ENCODE measurements at regions not wholly inside any gene's neighbourhood (a gene's known extent, or its start where the extent isn't known, plus 50 kb on each side); places are given as distances from the start of the nearest gene placed in this dataset.

GRCh38 chr10:10346390-10347150, 671.1 kb upstream of the CELF2 start:
- no peaks in the 10 kb centered on the region for H3K9me2 ChIP-seq (ENCODE audit: insufficient read depth)
- ChIA-PET RAD21 (ENCODE audit: low non-redundant PET in 1 of 2, low total read pairs in 2 of 2, uncharacterized antibody in 2 of 2, unreplicated experiment in 2 of 2) (no interaction called here), CTCF (no interaction called here), POLR2A (no interaction called here)
- H3K9ac ChIP-seq (ENCODE audit: low read length): no peak overlapping the region
- DNase-seq (ENCODE audit: low read depth, low spot score): no peak
- no peaks in the 10 kb centered on the region for H3K27me3 ChIP-seq (ENCODE audit: insufficient read depth, low read length)
- no peaks in the 10 kb centered on the region for H3K4me1 ChIP-seq (ENCODE audit: control insufficient read depth in 1 of 2, insufficient read depth in 2 of 2, low read length in 2 of 2)
- peaks cover 16 to 22% of the 10 kb centered on the region in 2 experiments; a peak in 2 of 4 replicates for H3K9me3 ChIP-seq (ENCODE audit: control insufficient read depth in 1 of 2, insufficient read depth in 1 of 2, low read depth in 1 of 2, low read length in 2 of 2)
- no peaks in the 10 kb centered on the region for H3K79me2 ChIP-seq (ENCODE audit: insufficient read depth, low read length)
- no peak for TF ChIP-seq EGR1 (IDR thresholded peaks at IDR 0.05; ENCODE audit: low read depth)
- TF ChIP-seq, protein P1, sequence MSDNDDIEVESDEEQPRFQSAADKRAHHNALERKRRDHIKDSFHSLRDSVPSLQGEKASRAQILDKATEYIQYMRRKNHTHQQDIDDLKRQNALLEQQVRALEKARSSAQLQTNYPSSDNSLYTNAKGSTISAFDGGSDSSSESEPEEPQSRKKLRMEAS (IDR thresholded peaks at IDR 0.05): no peak
- TF ChIP-seq CEBPB (IDR thresholded peaks at IDR 0.05; ENCODE audit: low read depth): no peak
- TF ChIP-seq ZNF274 (IDR thresholded peaks at IDR 0.05; ENCODE audit: low read depth, low read length): no peak
- TF ChIP-seq JUND (IDR thresholded peaks at IDR 0.05): no peak
- TF ChIP-seq, protein P2, sequence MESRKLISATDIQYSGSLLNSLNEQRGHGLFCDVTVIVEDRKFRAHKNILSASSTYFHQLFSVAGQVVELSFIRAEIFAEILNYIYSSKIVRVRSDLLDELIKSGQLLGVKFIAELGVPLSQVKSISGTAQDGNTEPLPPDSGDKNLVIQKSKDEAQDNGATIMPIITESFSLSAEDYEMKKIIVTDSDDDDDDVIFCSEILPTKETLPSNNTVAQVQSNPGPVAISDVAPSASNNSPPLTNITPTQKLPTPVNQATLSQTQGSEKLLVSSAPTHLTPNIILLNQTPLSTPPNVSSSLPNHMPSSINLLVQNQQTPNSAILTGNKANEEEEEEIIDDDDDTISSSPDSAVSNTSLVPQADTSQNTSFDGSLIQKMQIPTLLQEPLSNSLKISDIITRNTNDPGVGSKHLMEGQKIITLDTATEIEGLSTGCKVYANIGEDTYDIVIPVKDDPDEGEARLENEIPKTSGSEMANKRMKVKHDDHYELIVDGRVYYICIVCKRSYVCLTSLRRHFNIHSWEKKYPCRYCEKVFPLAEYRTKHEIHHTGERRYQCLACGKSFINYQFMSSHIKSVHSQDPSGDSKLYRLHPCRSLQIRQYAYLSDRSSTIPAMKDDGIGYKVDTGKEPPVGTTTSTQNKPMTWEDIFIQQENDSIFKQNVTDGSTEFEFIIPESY (IDR thresholded peaks at IDR 0.05; ENCODE audit: extremely low read depth, insufficient replicate concordance, low read length): no peak
- no peak for TF ChIP-seq FOSL1 (IDR thresholded peaks at IDR 0.05; ENCODE audit: low read depth)
- TF ChIP-seq REST (IDR thresholded peaks at IDR 0.05; ENCODE audit: low read depth): no peak
- TF ChIP-seq CBX3 (IDR thresholded peaks at IDR 0.05; ENCODE audit: low read depth): no peak
- TF ChIP-seq EZH2phosphoT487 (IDR thresholded peaks at IDR 0.05; ENCODE audit: borderline replicate concordance): no peak
- no peak for TF ChIP-seq ZFX (IDR thresholded peaks at IDR 0.05)
- no peak for TF ChIP-seq SIN3A (IDR thresholded peaks at IDR 0.05; ENCODE audit: low read depth)
- no peak for TF ChIP-seq SRF (IDR thresholded peaks at IDR 0.05; ENCODE audit: low read depth)
- no peak overlapping the region for H3K27ac ChIP-seq (ENCODE audit: low read depth, low read length)
- no peaks in the 10 kb centered on the region for H3K36me3 ChIP-seq (ENCODE audit: control insufficient read depth in 1 of 2, insufficient read depth in 2 of 2, low read length in 2 of 2)
- BruUV-seq (replicated peaks): no TSS peak
- ATAC-seq: no peak
- H2AFZ ChIP-seq (ENCODE audit: low read depth, low read length, poor library complexity, severe bottlenecking): no peak overlapping the region
- H4K20me1 ChIP-seq (ENCODE audit: insufficient read depth): no peaks in the 10 kb centered on the region
- intact Hi-C loops (cut with micrococcal nuclease): no loop called here
- H3K4me3 ChIP-seq (replicated peaks in 1 of 2; ENCODE audit: low read depth in 1 of 2, low read length in 2 of 2): no peak overlapping the region
- no peak overlapping the region for H3K4me2 ChIP-seq (ENCODE audit: low read length)

All from HCT116 (cell line).